Erythroblast (primary cell): ENCODE measurements at regions not wholly inside any gene's neighbourhood (a gene's known extent, or its start where the extent isn't known, plus 50 kb on each side); places are given as distances from the start of the nearest gene placed in this dataset.

Source experiments
- DNase-seq, 2 experiments: peaks; one replicate each; lab custom pipeline; 2025; lab: John Stamatoyannopoulos, UW
- GATA1 ChIP-seq: IDR thresholded peaks from 2 replicates; pipeline ENCODE4 v1.6.1; 2011; ENCODE audit warnings: low read depth, mild to moderate bottlenecking, control low read depth, low read length, moderate library complexity
- POLR2A ChIP-seq: IDR thresholded peaks from 2 replicates; pipeline ENCODE4 v1.6.1; 2011; ENCODE audit warnings: mild to moderate bottlenecking, low read length

GRCh38 chr1:31521761-31522555, 54.4 kb upstream of the TINAGL1 start:
- no peak for TF ChIP-seq POLR2A
- no peak for TF ChIP-seq GATA1
- no peak for DNase-seq

- DNase-seq, result no peak
- TF ChIP-seq GATA1 (no peak), POLR2A (no peak)
Observed at GRCh38 chr1:31522556-31522845, 53.8 kb upstream of the TINAGL1 start.

- DNase-seq, result peak in 1 of 2 experiments; percentile 45
- no peak for TF ChIP-seq GATA1
- TF ChIP-seq POLR2A, result no peak
Observed at GRCh38 chr1:31523012-31523411, 53.3 kb upstream of the TINAGL1 start.

GRCh38 chr1:31523769-31524168, 52.5 kb upstream of the TINAGL1 start:
- peak in 1 of 2 experiments; percentile 50 for DNase-seq
- TF ChIP-seq GATA1 (no peak), POLR2A (no peak)

- no peak for DNase-seq
- no peak for TF ChIP-seq GATA1
Observed at GRCh38 chr1:31524186-31524901, 52.0 kb upstream of the TINAGL1 start.
